ENCODE measurements at regions not wholly inside any gene's neighbourhood (a gene's known extent, or its start where the extent isn't known, plus 50 kb on each side); places are given as distances from the start of the nearest gene placed in this dataset.

- no peaks in the 10 kb centered on the region for H3K9me2 ChIP-seq (ENCODE audit: insufficient read depth, low read length)
- H2AFZ ChIP-seq (ENCODE audit: low read depth, low read length), result no peak overlapping the region
- H3K79me2 ChIP-seq (replicated peaks; ENCODE audit: insufficient read depth, low read length), result no peaks in the 10 kb centered on the region
- H3F3A ChIP-seq (ENCODE audit: insufficient read depth, low read length, poor library complexity, severe bottlenecking), result no peaks in the 10 kb centered on the region
- no peaks in the 10 kb centered on the region for H4K20me1 ChIP-seq (ENCODE audit: insufficient read depth)
- H3K27me3 ChIP-seq (ENCODE audit: insufficient read depth, low read depth, low read length), result no peaks in the 10 kb centered on the region
- no peaks in the 10 kb centered on the region for H3K9me3 ChIP-seq (ENCODE audit: low read length)
- no peak overlapping the region for H3K9ac ChIP-seq (ENCODE audit: low read length)
- no peaks in the 10 kb centered on the region for H3K36me3 ChIP-seq (ENCODE audit: insufficient read depth, low read length)
- no peak overlapping the region for H3K27ac ChIP-seq (ENCODE audit: low read length)
- TF ChIP-seq, protein P1, sequence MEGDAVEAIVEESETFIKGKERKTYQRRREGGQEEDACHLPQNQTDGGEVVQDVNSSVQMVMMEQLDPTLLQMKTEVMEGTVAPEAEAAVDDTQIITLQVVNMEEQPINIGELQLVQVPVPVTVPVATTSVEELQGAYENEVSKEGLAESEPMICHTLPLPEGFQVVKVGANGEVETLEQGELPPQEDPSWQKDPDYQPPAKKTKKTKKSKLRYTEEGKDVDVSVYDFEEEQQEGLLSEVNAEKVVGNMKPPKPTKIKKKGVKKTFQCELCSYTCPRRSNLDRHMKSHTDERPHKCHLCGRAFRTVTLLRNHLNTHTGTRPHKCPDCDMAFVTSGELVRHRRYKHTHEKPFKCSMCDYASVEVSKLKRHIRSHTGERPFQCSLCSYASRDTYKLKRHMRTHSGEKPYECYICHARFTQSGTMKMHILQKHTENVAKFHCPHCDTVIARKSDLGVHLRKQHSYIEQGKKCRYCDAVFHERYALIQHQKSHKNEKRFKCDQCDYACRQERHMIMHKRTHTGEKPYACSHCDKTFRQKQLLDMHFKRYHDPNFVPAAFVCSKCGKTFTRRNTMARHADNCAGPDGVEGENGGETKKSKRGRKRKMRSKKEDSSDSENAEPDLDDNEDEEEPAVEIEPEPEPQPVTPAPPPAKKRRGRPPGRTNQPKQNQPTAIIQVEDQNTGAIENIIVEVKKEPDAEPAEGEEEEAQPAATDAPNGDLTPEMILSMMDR (IDR thresholded peaks at IDR 0.05; ENCODE audit: poor library complexity, severe bottlenecking), result no peak
- TF ChIP-seq POLR2AphosphoS5 (IDR thresholded peaks at IDR 0.05), result no peak
- no peak for TF ChIP-seq SMC3 (conservative IDR thresholded peaks at IDR 0.05; ENCODE audit: poor library complexity)
- TF ChIP-seq RAD21 (conservative IDR thresholded peaks at IDR 0.05), result no peak
- TF ChIP-seq, protein P2, sequence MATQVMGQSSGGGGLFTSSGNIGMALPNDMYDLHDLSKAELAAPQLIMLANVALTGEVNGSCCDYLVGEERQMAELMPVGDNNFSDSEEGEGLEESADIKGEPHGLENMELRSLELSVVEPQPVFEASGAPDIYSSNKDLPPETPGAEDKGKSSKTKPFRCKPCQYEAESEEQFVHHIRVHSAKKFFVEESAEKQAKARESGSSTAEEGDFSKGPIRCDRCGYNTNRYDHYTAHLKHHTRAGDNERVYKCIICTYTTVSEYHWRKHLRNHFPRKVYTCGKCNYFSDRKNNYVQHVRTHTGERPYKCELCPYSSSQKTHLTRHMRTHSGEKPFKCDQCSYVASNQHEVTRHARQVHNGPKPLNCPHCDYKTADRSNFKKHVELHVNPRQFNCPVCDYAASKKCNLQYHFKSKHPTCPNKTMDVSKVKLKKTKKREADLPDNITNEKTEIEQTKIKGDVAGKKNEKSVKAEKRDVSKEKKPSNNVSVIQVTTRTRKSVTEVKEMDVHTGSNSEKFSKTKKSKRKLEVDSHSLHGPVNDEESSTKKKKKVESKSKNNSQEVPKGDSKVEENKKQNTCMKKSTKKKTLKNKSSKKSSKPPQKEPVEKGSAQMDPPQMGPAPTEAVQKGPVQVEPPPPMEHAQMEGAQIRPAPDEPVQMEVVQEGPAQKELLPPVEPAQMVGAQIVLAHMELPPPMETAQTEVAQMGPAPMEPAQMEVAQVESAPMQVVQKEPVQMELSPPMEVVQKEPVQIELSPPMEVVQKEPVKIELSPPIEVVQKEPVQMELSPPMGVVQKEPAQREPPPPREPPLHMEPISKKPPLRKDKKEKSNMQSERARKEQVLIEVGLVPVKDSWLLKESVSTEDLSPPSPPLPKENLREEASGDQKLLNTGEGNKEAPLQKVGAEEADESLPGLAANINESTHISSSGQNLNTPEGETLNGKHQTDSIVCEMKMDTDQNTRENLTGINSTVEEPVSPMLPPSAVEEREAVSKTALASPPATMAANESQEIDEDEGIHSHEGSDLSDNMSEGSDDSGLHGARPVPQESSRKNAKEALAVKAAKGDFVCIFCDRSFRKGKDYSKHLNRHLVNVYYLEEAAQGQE (IDR thresholded peaks at IDR 0.05; ENCODE audit: borderline replicate concordance), result no peak
- no peak for TF ChIP-seq MXI1 (conservative IDR thresholded peaks at IDR 0.05; ENCODE audit: poor library complexity, severe bottlenecking)
- no peak for TF ChIP-seq EP300 (conservative IDR thresholded peaks at IDR 0.05; ENCODE audit: poor library complexity, severe bottlenecking)
- TF ChIP-seq TAF1 (IDR thresholded peaks at IDR 0.05; ENCODE audit: low read depth), result no peak
- TF ChIP-seq EZH2 (IDR thresholded peaks at IDR 0.05; ENCODE audit: borderline replicate concordance, insufficient read depth, low read length, poor library complexity, severe bottlenecking), result no peak
- no peak overlapping the region for H3K4me2 ChIP-seq (ENCODE audit: low read length)
- no peak overlapping the region for H3K4me3 ChIP-seq (ENCODE audit: low read length)
These were observed 1660.7 kb downstream of the SLITRK1 start for GRCh38 chr13:82221621-82222020.

DNA sequence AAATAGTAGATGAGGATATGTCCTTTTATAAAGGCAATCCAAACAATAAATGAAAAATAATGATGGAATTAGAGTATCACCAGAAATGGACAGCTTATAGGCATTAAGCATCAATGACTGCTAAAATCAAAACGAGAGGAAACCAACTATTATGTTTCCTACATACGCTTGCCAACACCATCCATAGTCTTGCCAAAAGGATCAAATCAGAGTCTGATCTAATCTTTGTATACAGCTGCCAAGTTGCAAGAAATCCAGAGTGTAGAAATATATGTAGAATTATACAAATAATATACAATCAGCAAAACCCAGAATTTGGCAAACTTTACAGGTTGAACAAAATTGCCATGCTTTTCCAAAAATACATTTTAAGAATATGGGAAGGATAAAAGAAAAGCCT, 1661.6 kb downstream of the SLITRK1 start:
- TF ChIP-seq SMC3 (conservative IDR thresholded peaks at IDR 0.05; ENCODE audit: poor library complexity) (no peak), POLR2AphosphoS5 (IDR thresholded peaks at IDR 0.05) (no peak), EZH2 (IDR thresholded peaks at IDR 0.05; ENCODE audit: borderline replicate concordance, insufficient read depth, low read length, poor library complexity, severe bottlenecking) (no peak), EP300 (conservative IDR thresholded peaks at IDR 0.05; ENCODE audit: poor library complexity, severe bottlenecking) (no peak), TAF1 (IDR thresholded peaks at IDR 0.05; ENCODE audit: low read depth) (no peak), MXI1 (conservative IDR thresholded peaks at IDR 0.05; ENCODE audit: poor library complexity, severe bottlenecking) (no peak), RAD21 (conservative IDR thresholded peaks at IDR 0.05) (no peak)
- TF ChIP-seq, protein P2 (IDR thresholded peaks at IDR 0.05; ENCODE audit: borderline replicate concordance), result no peak
- TF ChIP-seq, protein P1 (IDR thresholded peaks at IDR 0.05; ENCODE audit: poor library complexity, severe bottlenecking), result no peak
- Histone ChIP-seq H3K4me3 (ENCODE audit: low read length) (no peak overlapping the region), H3F3A (ENCODE audit: insufficient read depth, low read length, poor library complexity, severe bottlenecking) (no peaks in the 10 kb centered on the region), H2AFZ (ENCODE audit: low read depth, low read length) (no peak overlapping the region), H3K9me3 (ENCODE audit: low read length) (no peaks in the 10 kb centered on the region), H3K27me3 (ENCODE audit: insufficient read depth, low read depth, low read length) (no peaks in the 10 kb centered on the region), H3K9ac (ENCODE audit: low read length) (no peak overlapping the region), H3K9me2 (ENCODE audit: insufficient read depth, low read length) (no peaks in the 10 kb centered on the region), H3K36me3 (ENCODE audit: insufficient read depth, low read length) (no peaks in the 10 kb centered on the region), H3K79me2 (replicated peaks; ENCODE audit: insufficient read depth, low read length) (no peaks in the 10 kb centered on the region), H3K27ac (ENCODE audit: low read length) (no peak overlapping the region), H3K4me2 (ENCODE audit: low read length) (no peak overlapping the region), H4K20me1 (ENCODE audit: insufficient read depth) (no peaks in the 10 kb centered on the region)
